ENCODE measurements at regions not wholly inside any gene's neighbourhood (a gene's known extent, or its start where the extent isn't known, plus 50 kb on each side); places are given as distances from the start of the nearest gene placed in this dataset.
A peak's percentile ranks its signal among the peaks of the same experiment; 100 is the strongest.

- no peaks in the 10 kb centered on the region for H3K9me3 ChIP-seq (ENCODE audit: control insufficient read depth, low read length)
- H3K4me3 ChIP-seq (ENCODE audit: insufficient read depth, low read depth, low read length, poor library complexity, severe bottlenecking): no peak overlapping the region
- no peak overlapping the region for H3K27ac ChIP-seq (ENCODE audit: insufficient read depth, low read length, poor library complexity, severe bottlenecking)
- H3K27me3 ChIP-seq (replicated peaks; ENCODE audit: control insufficient read depth, insufficient read depth, low read length, poor library complexity, severe bottlenecking): no peaks in the 10 kb centered on the region
- no peak for DNase-seq
- no peaks in the 10 kb centered on the region for H3K36me3 ChIP-seq (ENCODE audit: control insufficient read depth, insufficient read depth, low read length)
- H3K4me1 ChIP-seq (ENCODE audit: control insufficient read depth, insufficient read depth, low read length, poor library complexity, severe bottlenecking): no peaks in the 10 kb centered on the region
These were observed 605.8 kb upstream of the PTGER4 start for GRCh38 chr5:40073927-40074326.

GRCh38 chr5:40071870-40072269, 607.8 kb upstream of the PTGER4 start:
- H3K27me3 ChIP-seq (replicated peaks; ENCODE audit: control insufficient read depth, insufficient read depth, low read length, poor library complexity, severe bottlenecking): no peaks in the 10 kb centered on the region
- no peaks in the 10 kb centered on the region for H3K9me3 ChIP-seq (ENCODE audit: control insufficient read depth, low read length)

DNA sequence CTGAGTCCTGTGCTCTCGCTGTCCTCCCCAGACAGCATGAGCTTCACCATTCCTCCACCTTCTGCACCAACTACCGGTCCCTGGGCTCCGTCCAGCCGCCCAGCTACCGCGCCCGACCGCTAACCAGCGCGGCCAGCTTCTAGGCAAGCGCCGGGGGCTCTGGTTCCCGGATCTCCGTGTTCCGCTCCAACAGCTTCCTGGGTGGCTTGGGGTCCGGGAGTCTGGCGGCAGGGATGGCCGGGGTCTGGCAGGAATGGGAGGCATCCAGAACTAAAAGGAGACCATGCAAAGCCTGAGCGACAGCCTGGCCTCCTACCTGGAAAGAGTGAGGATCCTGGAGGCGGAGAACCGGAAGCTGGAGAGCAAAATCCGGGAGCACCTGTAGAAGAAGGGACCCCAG, 613.1 kb upstream of the PTGER4 start:
- Histone ChIP-seq H3K27me3 (replicated peaks; ENCODE audit: control insufficient read depth, insufficient read depth, low read length, poor library complexity, severe bottlenecking) (no peaks in the 10 kb centered on the region), H3K4me3 (ENCODE audit: insufficient read depth, low read depth, low read length, poor library complexity, severe bottlenecking) (no peak overlapping the region), H3K27ac (ENCODE audit: insufficient read depth, low read length, poor library complexity, severe bottlenecking) (no peak overlapping the region), H3K36me3 (ENCODE audit: control insufficient read depth, insufficient read depth, low read length) (no peaks in the 10 kb centered on the region), H3K4me1 (ENCODE audit: control insufficient read depth, insufficient read depth, low read length, poor library complexity, severe bottlenecking) (no peaks in the 10 kb centered on the region), H3K9me3 (ENCODE audit: control insufficient read depth, low read length) (no peaks in the 10 kb centered on the region)
- DNase-seq: no peak

More at GRCh38 chr5:40071870-40072269, 607.8 kb upstream of the PTGER4 start:
- Histone ChIP-seq H3K4me3 (ENCODE audit: insufficient read depth, low read depth, low read length, poor library complexity, severe bottlenecking) (no peak overlapping the region), H3K36me3 (ENCODE audit: control insufficient read depth, insufficient read depth, low read length) (no peaks in the 10 kb centered on the region), H3K27ac (ENCODE audit: insufficient read depth, low read length, poor library complexity, severe bottlenecking) (no peak overlapping the region), H3K4me1 (ENCODE audit: control insufficient read depth, insufficient read depth, low read length, poor library complexity, severe bottlenecking) (no peaks in the 10 kb centered on the region)
- DNase-seq: no peak

DNA sequence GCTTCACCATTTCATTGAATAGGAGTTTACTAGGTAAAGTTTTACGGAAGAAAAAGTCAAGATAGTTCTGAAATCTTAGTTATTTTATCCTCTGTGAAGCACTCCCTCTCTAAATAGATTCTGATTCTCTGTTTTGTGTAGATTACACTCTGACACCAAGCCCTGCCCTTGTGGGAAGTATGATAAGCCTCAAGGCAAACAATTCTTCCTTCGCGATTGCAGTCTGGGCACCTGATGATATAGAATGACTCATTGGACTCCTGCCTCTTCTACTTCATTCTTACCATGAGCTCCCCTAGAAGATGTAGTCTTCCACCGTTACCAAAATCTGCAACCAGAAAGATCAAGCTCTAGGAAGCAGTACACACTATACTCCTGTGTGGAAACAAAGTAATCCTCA, 626.9 kb upstream of the PTGER4 start:
- no peak overlapping the region for H3K27ac ChIP-seq (ENCODE audit: insufficient read depth, low read length, poor library complexity, severe bottlenecking)
- H3K4me1 ChIP-seq (ENCODE audit: control insufficient read depth, insufficient read depth, low read length, poor library complexity, severe bottlenecking): no peaks in the 10 kb centered on the region
- no peak for DNase-seq
- H3K4me3 ChIP-seq (ENCODE audit: insufficient read depth, low read depth, low read length, poor library complexity, severe bottlenecking): no peak overlapping the region
- no peaks in the 10 kb centered on the region for H3K27me3 ChIP-seq (replicated peaks; ENCODE audit: control insufficient read depth, insufficient read depth, low read length, poor library complexity, severe bottlenecking)
- no peaks in the 10 kb centered on the region for H3K9me3 ChIP-seq (ENCODE audit: control insufficient read depth, low read length)
- no peaks in the 10 kb centered on the region for H3K36me3 ChIP-seq (ENCODE audit: control insufficient read depth, insufficient read depth, low read length)

GRCh38 chr5:40046792-40047191, 622.0 kb upstream of the DAB2 start:
- Histone ChIP-seq H3K4me1 (ENCODE audit: control insufficient read depth, insufficient read depth, low read length, poor library complexity, severe bottlenecking) (no peaks in the 10 kb centered on the region), H3K27ac (ENCODE audit: insufficient read depth, low read length, poor library complexity, severe bottlenecking) (no peak overlapping the region)
- DNase-seq: no peak

DNA sequence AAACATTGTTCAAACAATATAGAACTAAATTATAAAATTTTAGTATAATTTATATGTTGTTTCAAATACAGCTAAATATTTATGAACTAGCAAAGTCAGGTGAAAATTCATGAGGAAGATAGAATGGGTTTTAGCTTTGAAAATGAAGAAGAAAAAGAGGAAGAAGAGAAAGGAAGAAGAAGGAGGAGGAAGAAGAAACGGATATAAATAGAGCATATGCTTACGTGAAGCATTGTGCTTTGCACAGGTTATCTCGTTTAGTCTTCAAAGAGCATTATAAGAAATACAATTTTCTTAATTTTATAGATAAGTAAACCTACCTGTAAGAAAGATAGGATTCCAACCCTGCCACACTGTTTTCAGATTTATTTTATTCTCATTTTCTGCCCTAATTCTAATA, 620.6 kb upstream of the DAB2 start:
- no peaks in the 10 kb centered on the region for H3K27me3 ChIP-seq (replicated peaks; ENCODE audit: control insufficient read depth, insufficient read depth, low read length, poor library complexity, severe bottlenecking)
- H3K27ac ChIP-seq (ENCODE audit: insufficient read depth, low read length, poor library complexity, severe bottlenecking): no peak overlapping the region
- no peak for DNase-seq
- no peak overlapping the region for H3K4me3 ChIP-seq (ENCODE audit: insufficient read depth, low read depth, low read length, poor library complexity, severe bottlenecking)
- H3K36me3 ChIP-seq (ENCODE audit: control insufficient read depth, insufficient read depth, low read length): no peaks in the 10 kb centered on the region
- H3K9me3 ChIP-seq (ENCODE audit: control insufficient read depth, low read length): no peaks in the 10 kb centered on the region
- H3K4me1 ChIP-seq (ENCODE audit: control insufficient read depth, insufficient read depth, low read length, poor library complexity, severe bottlenecking): no peaks in the 10 kb centered on the region

More at GRCh38 chr5:40046792-40047191, 622.0 kb upstream of the DAB2 start:
- Histone ChIP-seq H3K9me3 (ENCODE audit: control insufficient read depth, low read length) (no peaks in the 10 kb centered on the region), H3K27me3 (replicated peaks; ENCODE audit: control insufficient read depth, insufficient read depth, low read length, poor library complexity, severe bottlenecking) (no peaks in the 10 kb centered on the region), H3K4me3 (ENCODE audit: insufficient read depth, low read depth, low read length, poor library complexity, severe bottlenecking) (no peak overlapping the region), H3K36me3 (ENCODE audit: control insufficient read depth, insufficient read depth, low read length) (no peaks in the 10 kb centered on the region)

GRCh38 chr5:40043916-40044315, 619.1 kb upstream of the DAB2 start:
- H3K4me1 ChIP-seq (ENCODE audit: control insufficient read depth, insufficient read depth, low read length, poor library complexity, severe bottlenecking): no peaks in the 10 kb centered on the region
- H3K27ac ChIP-seq (ENCODE audit: insufficient read depth, low read length, poor library complexity, severe bottlenecking): no peak overlapping the region
- no peaks in the 10 kb centered on the region for H3K36me3 ChIP-seq (ENCODE audit: control insufficient read depth, insufficient read depth, low read length)
- DNase-seq: no peak
- no peaks in the 10 kb centered on the region for H3K9me3 ChIP-seq (ENCODE audit: control insufficient read depth, low read length)
- H3K4me3 ChIP-seq (ENCODE audit: insufficient read depth, low read depth, low read length, poor library complexity, severe bottlenecking): no peak overlapping the region
- H3K27me3 ChIP-seq (replicated peaks; ENCODE audit: control insufficient read depth, insufficient read depth, low read length, poor library complexity, severe bottlenecking): no peaks in the 10 kb centered on the region

- no peak for DNase-seq
- Histone ChIP-seq H3K27ac (ENCODE audit: insufficient read depth, low read length, poor library complexity, severe bottlenecking) (no peak overlapping the region), H3K4me1 (ENCODE audit: control insufficient read depth, insufficient read depth, low read length, poor library complexity, severe bottlenecking) (no peaks in the 10 kb centered on the region), H3K36me3 (ENCODE audit: control insufficient read depth, insufficient read depth, low read length) (no peaks in the 10 kb centered on the region), H3K27me3 (replicated peaks; ENCODE audit: control insufficient read depth, insufficient read depth, low read length, poor library complexity, severe bottlenecking) (no peaks in the 10 kb centered on the region), H3K9me3 (ENCODE audit: control insufficient read depth, low read length) (no peaks in the 10 kb centered on the region), H3K4me3 (ENCODE audit: insufficient read depth, low read depth, low read length, poor library complexity, severe bottlenecking) (no peak overlapping the region)
These were observed 616.7 kb upstream of the DAB2 start for GRCh38 chr5:40041452-40041851.

DNA sequence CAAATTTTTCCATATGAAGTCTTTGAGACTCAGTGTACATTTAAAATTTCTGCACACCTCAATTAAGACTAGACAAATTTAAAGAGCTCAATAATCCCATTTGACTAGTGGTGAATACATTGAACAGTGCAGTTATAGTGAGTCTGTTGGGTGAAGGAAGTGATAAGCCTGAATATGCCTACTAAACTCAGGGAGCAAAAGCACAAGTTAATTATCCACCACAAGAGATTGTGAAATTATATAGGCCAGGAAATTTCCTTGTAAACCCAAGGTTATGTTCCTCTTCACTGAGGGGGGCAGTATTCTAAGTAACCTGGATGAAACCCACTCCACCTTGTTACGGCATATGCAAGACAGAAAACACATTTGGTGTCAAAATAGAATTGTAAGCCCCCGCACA, 612.9 kb upstream of the DAB2 start:
- H3K9me3 ChIP-seq (ENCODE audit: control insufficient read depth, low read length): no peaks in the 10 kb centered on the region
- no peaks in the 10 kb centered on the region for H3K4me1 ChIP-seq (ENCODE audit: control insufficient read depth, insufficient read depth, low read length, poor library complexity, severe bottlenecking)
- DNase-seq: no peak
- H3K36me3 ChIP-seq (ENCODE audit: control insufficient read depth, insufficient read depth, low read length): no peaks in the 10 kb centered on the region
- no peak overlapping the region for H3K27ac ChIP-seq (ENCODE audit: insufficient read depth, low read length, poor library complexity, severe bottlenecking)
- no peak overlapping the region for H3K4me3 ChIP-seq (ENCODE audit: insufficient read depth, low read depth, low read length, poor library complexity, severe bottlenecking)
- H3K27me3 ChIP-seq (replicated peaks; ENCODE audit: control insufficient read depth, insufficient read depth, low read length, poor library complexity, severe bottlenecking): no peaks in the 10 kb centered on the region

- no peak for DNase-seq
- Histone ChIP-seq H3K4me3 (ENCODE audit: insufficient read depth, low read depth, low read length, poor library complexity, severe bottlenecking) (no peak overlapping the region), H3K9me3 (ENCODE audit: control insufficient read depth, low read length) (no peaks in the 10 kb centered on the region), H3K36me3 (ENCODE audit: control insufficient read depth, insufficient read depth, low read length) (no peaks in the 10 kb centered on the region), H3K27ac (ENCODE audit: insufficient read depth, low read length, poor library complexity, severe bottlenecking) (no peak overlapping the region), H3K27me3 (replicated peaks; ENCODE audit: control insufficient read depth, insufficient read depth, low read length, poor library complexity, severe bottlenecking) (no peaks in the 10 kb centered on the region), H3K4me1 (ENCODE audit: control insufficient read depth, insufficient read depth, low read length, poor library complexity, severe bottlenecking) (no peaks in the 10 kb centered on the region)
These were observed 609.7 kb upstream of the DAB2 start for GRCh38 chr5:40034441-40034840.

GRCh38 chr5:40033411-40033810, 608.6 kb upstream of the DAB2 start:
- no peak overlapping the region for H3K4me3 ChIP-seq (ENCODE audit: insufficient read depth, low read depth, low read length, poor library complexity, severe bottlenecking)
- peak in 1 of 3 donors; percentile 5 for DNase-seq
- no peaks in the 10 kb centered on the region for H3K36me3 ChIP-seq (ENCODE audit: control insufficient read depth, insufficient read depth, low read length)
- H3K9me3 ChIP-seq (ENCODE audit: control insufficient read depth, low read length): no peaks in the 10 kb centered on the region
- H3K4me1 ChIP-seq (ENCODE audit: control insufficient read depth, insufficient read depth, low read length, poor library complexity, severe bottlenecking): no peaks in the 10 kb centered on the region
- no peak overlapping the region for H3K27ac ChIP-seq (ENCODE audit: insufficient read depth, low read length, poor library complexity, severe bottlenecking)
- no peaks in the 10 kb centered on the region for H3K27me3 ChIP-seq (replicated peaks; ENCODE audit: control insufficient read depth, insufficient read depth, low read length, poor library complexity, severe bottlenecking)

Data from effector memory CD4-positive, alpha-beta T cell (primary cell).